Stomach (tissue), 8 donors: ENCODE measurements at regions not wholly inside any gene's neighbourhood (a gene's known extent, or its start where the extent isn't known, plus 50 kb on each side); places are given as distances from the start of the nearest gene placed in this dataset.

Source experiments
- DNase-seq, 2 donors: peaks; one replicate each; pipeline versions ENCODE4 v3.0.0 to v3.0.0-alpha.2; 2013 to 2019
- H3K27ac ChIP-seq, 5 donors: fragments of 200-600 bp in 4 of 5; sonication (generic) in 4 of 5; one replicate each; pipeline ENCODE4 v1.5.1; 2013 to 2019; ENCODE audit warnings: mild to moderate bottlenecking in 1 of 5, moderate library complexity in 1 of 5
- H3K27me3 ChIP-seq, 3 donors: fragments of 200-600 bp; sonication (generic); one replicate each; pipeline ENCODE4 v1.5.1; 2017 to 2019; ENCODE audit warnings: mixed run types in 1 of 3
- H3K36me3 ChIP-seq, 4 donors: fragments of 200-600 bp; sonication (generic); 1 replicate in 3 of 4; 2 replicates in 1 of 4; pipeline ENCODE4 v1.5.1; 2016 to 2019
- H3K4me1 ChIP-seq, 4 donors: fragments of 200-600 bp; sonication (generic); one replicate each; pipeline ENCODE4 v1.5.1; 2016 to 2019
- H3K4me3 ChIP-seq, 4 donors: fragments of 200-600 bp; sonication (generic) in 3 of 4; one replicate each; pipeline ENCODE4 v1.5.1; 2016 to 2019; ENCODE audit warnings: mild to moderate bottlenecking in 1 of 4
- H3K9me3 ChIP-seq, 4 donors: fragments of 200-600 bp; sonication (generic); one replicate each; pipeline ENCODE4 v1.5.1; 2016 to 2019
- CTCF ChIP-seq, 7 experiments: fragments of 450-650 bp in 4 of 7; fragments of 200-600 bp in 3 of 7; sonication (generic) in 3 of 7; IDR thresholded peaks; one replicate each; pipeline ENCODE4 v1.5.1; 2016 to 2019; ENCODE audit warnings: antibody characterized with exemption in 7 of 7, control low read depth in 2 of 7, mild to moderate bottlenecking in 1 of 7
- EP300 ChIP-seq: sonication (generic); formaldehyde crosslinking; IDR thresholded peaks from one replicate; pipeline ENCODE4 v1.6.1; 2017; ENCODE audit warnings: antibody characterized with exemption
- POLR2A ChIP-seq, 4 donors: fragments of 450-650 bp; IDR thresholded peaks; one replicate each; pipeline ENCODE4 v1.6.1; 2016; ENCODE audit warnings: antibody characterized with exemption in 4 of 4, control low read depth in 2 of 4, mild to moderate bottlenecking in 1 of 4, moderate library complexity in 1 of 4
- POLR2AphosphoS5 ChIP-seq, 3 donors: sonication (generic); formaldehyde crosslinking; IDR thresholded peaks; one replicate each; pipeline ENCODE4 v1.6.1; 2016; ENCODE audit warnings: antibody characterized with exemption in 3 of 3
- WGBS, 5 donors: extraction: QIAGEN DNeasy Blood & Tissue Kit in 3 of 5; methylation state at CpG; one replicate each; pipeline versions ENCODE4 v1.1.5 to v1.1.7; 2013 to 2018; 5-methylcytosine and 5-hydroxymethylcytosine counted together
- intact Hi-C: fragments of 100-400 bp; cut with DNase I; formaldehyde crosslinking; loops from one replicate; pipeline ENCODE4 v1.15.1; 2023; ENCODE audit warnings: low total_unique reads
- donor health status: healthy with polysubstance abuse.
- donor health status: Bipolar disorder and iron deficiency.
- donor health status: healthy.

GRCh38 chr12:124629789-124630480, 62.5 kb upstream of the NCOR2 start:
- TF ChIP-seq POLR2A (IDR thresholded peaks at IDR 0.05) (no peak), POLR2AphosphoS5 (IDR thresholded peaks at IDR 0.05) (no peak), CTCF (IDR thresholded peaks at IDR 0.05) (no peak), EP300 (no peak)
- peak overlapping the region in 1 of 5 donors; percentile 2 for H3K27ac ChIP-seq
- whole genome bisulfite sequencing, 5 donors = 86 to 94% (median 91%) methylated on average over 12 of the region's 12 CpGs
- H3K4me3 ChIP-seq = no peak overlapping the region
- no peaks in the 10 kb centered on the region for H3K27me3 ChIP-seq
- intact Hi-C loops = no loop called here
- peaks cover 12 to 44% (median 22%) of the 10 kb centered on the region in 4 donors for H3K4me1 ChIP-seq
- DNase-seq = no peak
- no peaks in the 10 kb centered on the region for H3K36me3 ChIP-seq
- no peaks in the 10 kb centered on the region for H3K9me3 ChIP-seq

DNA sequence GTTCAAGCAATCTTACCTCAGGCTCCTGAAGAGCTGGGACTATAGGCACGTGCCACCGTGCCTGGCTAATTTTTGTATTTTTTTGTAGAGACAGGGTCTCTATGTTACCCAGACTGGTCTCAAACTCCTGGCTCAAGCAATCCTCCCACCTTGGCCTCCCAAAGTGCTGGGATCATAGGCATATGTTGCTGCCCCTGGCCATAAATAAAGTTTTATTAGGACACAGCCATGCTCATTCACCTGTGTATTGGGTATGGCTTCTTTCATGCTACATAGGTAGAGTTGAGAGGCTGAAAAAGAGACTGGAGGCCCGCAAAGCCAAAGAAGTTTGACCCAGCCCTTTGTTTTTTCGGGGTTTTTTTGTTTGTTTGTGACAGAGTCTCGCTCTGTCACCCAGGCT, 61.7 kb upstream of the NCOR2 start:
- Histone ChIP-seq H3K9me3 (no peaks in the 10 kb centered on the region), H3K4me1 (peaks cover 12 to 44% (median 22%) of the 10 kb centered on the region in 4 donors), H3K36me3 (no peaks in the 10 kb centered on the region), H3K4me3 (no peak overlapping the region), H3K27ac (no peak overlapping the region), H3K27me3 (no peaks in the 10 kb centered on the region)
- no peak for DNase-seq
- intact Hi-C loops = no loop called here
- WGBS, 5 donors = 95 to 98% (median 98%) methylated on average over 5 of the region's 5 CpGs
- no peak for TF ChIP-seq EP300
- no peak for TF ChIP-seq POLR2AphosphoS5 (IDR thresholded peaks at IDR 0.05)
- TF ChIP-seq POLR2A (IDR thresholded peaks at IDR 0.05) = no peak
- no peak for TF ChIP-seq CTCF (IDR thresholded peaks at IDR 0.05)

DNA sequence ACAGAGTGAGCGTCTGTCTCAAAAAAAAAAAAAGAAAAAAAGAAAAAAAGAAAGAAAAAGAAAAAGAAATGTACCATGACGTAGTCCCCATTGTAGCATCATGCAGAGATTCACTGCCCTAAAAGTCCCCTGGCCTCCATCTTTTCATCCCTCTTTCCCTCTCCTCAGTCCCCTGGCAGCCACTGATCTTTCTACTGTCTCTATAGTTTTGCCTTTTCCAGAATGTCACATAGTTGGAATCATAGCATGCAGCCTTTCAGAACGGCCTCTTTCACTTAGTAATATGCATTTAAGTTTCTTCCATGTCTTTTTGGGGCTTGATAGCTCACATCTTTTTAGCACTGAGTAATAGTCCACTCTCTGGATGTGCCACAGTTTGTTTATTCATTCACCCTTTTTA, 60.5 kb upstream of the NCOR2 start:
- no peaks in the 10 kb centered on the region for H3K27me3 ChIP-seq
- intact Hi-C loops = no loop called here

DNA sequence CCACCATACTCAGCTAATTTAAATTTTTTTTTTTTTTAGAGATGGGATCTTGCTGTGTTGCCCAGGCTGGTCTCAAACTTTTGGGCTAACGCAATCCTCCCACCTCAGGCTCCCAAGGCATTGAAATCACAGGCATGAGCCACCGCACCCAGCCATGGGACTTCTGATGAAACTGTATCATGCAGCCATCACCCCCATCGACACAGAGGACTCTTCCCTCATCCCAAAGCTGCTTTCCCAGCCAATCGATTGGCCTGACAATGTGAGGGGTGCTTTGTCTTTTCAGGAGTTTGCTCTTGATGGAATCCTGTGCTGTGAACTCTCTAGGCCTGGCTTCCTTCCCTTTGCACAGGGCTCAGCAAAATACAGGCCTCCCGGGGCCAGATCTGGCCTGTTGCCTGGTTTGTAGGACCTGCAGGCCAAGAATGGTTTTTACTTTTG, 59.6 kb upstream of the NCOR2 start:
- Histone ChIP-seq H3K4me1 (peaks cover 12 to 28% (median 18%) of the 10 kb centered on the region in 4 donors), H3K27ac (peak overlapping the region in 4 of 5 donors; percentile 63 to 73 (median 70)), H3K4me3 (no peak overlapping the region), H3K9me3 (peaks cover 0 to 4% (median 0%) of the 10 kb centered on the region in 4 donors), H3K27me3 (no peaks in the 10 kb centered on the region), H3K36me3 (no peaks in the 10 kb centered on the region)
- intact Hi-C loops = no loop called here
- TF ChIP-seq POLR2A (IDR thresholded peaks at IDR 0.05) (no peak), POLR2AphosphoS5 (IDR thresholded peaks at IDR 0.05) (no peak), CTCF (IDR thresholded peaks at IDR 0.05) (no peak), EP300 (no peak)
- peak; percentile 55 to 88 for DNase-seq
- 48 to 69% (median 62%) methylated on average over 5 of the region's 5 CpGs for WGBS, 5 donors

More for the DNA sequence above, 60.5 kb upstream of the NCOR2 start:
- no peak overlapping the region for H3K4me3 ChIP-seq
- peaks cover 12 to 34% (median 22%) of the 10 kb centered on the region in 4 donors for H3K4me1 ChIP-seq
- peaks cover 0 to 4% (median 0%) of the 10 kb centered on the region in 4 donors for H3K9me3 ChIP-seq
- no peak for DNase-seq
- 85 to 97% (median 93%) methylated on average over 3 of the region's 3 CpGs for WGBS, 5 donors
- no peaks in the 10 kb centered on the region for H3K36me3 ChIP-seq
- TF ChIP-seq EP300 = no peak
- TF ChIP-seq CTCF (IDR thresholded peaks at IDR 0.05) = no peak
- no peak for TF ChIP-seq POLR2AphosphoS5 (IDR thresholded peaks at IDR 0.05)
- no peak for TF ChIP-seq POLR2A (IDR thresholded peaks at IDR 0.05)
- no peak overlapping the region for H3K27ac ChIP-seq
